OCI-LY7 (cell line): ENCODE measurements at regions not wholly inside any gene's neighbourhood (a gene's known extent, or its start where the extent isn't known, plus 50 kb on each side); places are given as distances from the start of the nearest gene placed in this dataset.

ENCODE experiments used
- BruUV-seq: library from RNA; stranded (reverse); fragments of 400-500 nt; replicated peaks from 2 replicates; lab custom pipeline; 2021; lab: Mats Ljungman, UMichigan
- CTCF ChIA-PET: fragments of 300-600 bp; sonication (Branson Sonifier 250); formaldehyde crosslinking; loops from one replicate; lab custom pipeline; 2022; ENCODE audit warnings: antibody characterized with exemption; ENCODE audit not compliant: unreplicated experiment; lab: Charles Lee
- POLR2A ChIA-PET: fragments of 300-600 bp; sonication (Branson Sonifier 250); formaldehyde crosslinking; loops from one replicate; lab custom pipeline; 2022; ENCODE audit warnings: antibody characterized with exemption; lab: Charles Lee
- DNase-seq: peaks from one replicate; pipeline ENCODE4 v3.0.0-alpha.2; 2015; ENCODE audit warnings: low spot score
- H2AFZ ChIP-seq: fragments of 200-600 bp; sonication (generic), shearing (Covaris generic); 2 replicates; pipeline ENCODE4 v1.6.1; 2014; ENCODE audit warnings: mild to moderate bottlenecking, antibody characterized with exemption, low read length, moderate library complexity
- H3K27ac ChIP-seq: fragments of 200-600 bp; sonication (generic); 2 replicates; pipeline ENCODE4 v1.5.1; 2014; ENCODE audit warnings: mixed run types, low read depth, mild to moderate bottlenecking, moderate library complexity, low read length, inconsistent platforms; ENCODE audit not compliant: poor library complexity, severe bottlenecking
- H3K36me3 ChIP-seq: fragments of 200-600 bp; sonication (generic); 2 replicates; pipeline ENCODE4 v1.6.1; 2014; ENCODE audit warnings: mild to moderate bottlenecking, antibody characterized with exemption, low read length, moderate library complexity, mixed read lengths; ENCODE audit not compliant: insufficient read depth
- H3K4me1 ChIP-seq: fragments of 200-600 bp; sonication (generic); 2 replicates; pipeline ENCODE4 v1.5.1; 2014; ENCODE audit warnings: mild to moderate bottlenecking, low read length; ENCODE audit not compliant: insufficient read depth, poor library complexity, severe bottlenecking
- H3K4me2 ChIP-seq: fragments of 200-600 bp; sonication (generic); 2 replicates; pipeline ENCODE4 v1.6.1; 2014; ENCODE audit warnings: mild to moderate bottlenecking, low read length
- H3K4me3 ChIP-seq: fragments of 200-600 bp; sonication (generic); 2 replicates; pipeline ENCODE4 v1.5.1; 2014; ENCODE audit warnings: mild to moderate bottlenecking, low read depth, low read length; ENCODE audit not compliant: poor library complexity, severe bottlenecking
- H3K79me2 ChIP-seq: fragments of 200-600 bp; sonication (generic); 2 replicates; pipeline ENCODE4 v1.6.1; 2016; ENCODE audit warnings: low read depth, mild to moderate bottlenecking, low read length, moderate library complexity, mixed read lengths; ENCODE audit not compliant: insufficient read depth
- H3K9me2 ChIP-seq: fragments of 200-600 bp; sonication (generic); 2 replicates; pipeline ENCODE4 v1.6.1; 2016; ENCODE audit warnings: mild to moderate bottlenecking, low read length, mixed read lengths; ENCODE audit not compliant: insufficient read depth
- H3K9me3 ChIP-seq: fragments of 200-600 bp; sonication (generic); 2 replicates; pipeline ENCODE4 v1.6.1; 2014; ENCODE audit warnings: mild to moderate bottlenecking, mixed run types, low read length, mixed read lengths
- H4K20me1 ChIP-seq: fragments of 200-600 bp; sonication (generic); 2 replicates; pipeline ENCODE4 v1.6.1; 2014; ENCODE audit warnings: mild to moderate bottlenecking, antibody characterized with exemption, low read length, moderate library complexity, mixed read lengths; ENCODE audit not compliant: insufficient read depth
- EZH2phosphoT487 ChIP-seq: fragments of 200-600 bp; sonication (generic); IDR thresholded peaks from 2 replicates; pipeline ENCODE4 v1.6.1; 2018; ENCODE audit warnings: low read depth, borderline replicate concordance, mild to moderate bottlenecking, mixed run types, antibody characterized with exemption, low read length, moderate library complexity, mixed read lengths
- intact Hi-C: fragments of 100-400 bp; cut with micrococcal nuclease; formaldehyde crosslinking; loops from one replicate; pipeline ENCODE4 v1.10.0; 2022; ENCODE audit not compliant: unreplicated experiment
- TF ChIP-seq, protein P1 (sequence below): fragments of 200-600 bp; sonication (generic); conservative IDR thresholded peaks from 2 replicates; pipeline ENCODE4 v1.5.1; 2014; ENCODE audit warnings: mild to moderate bottlenecking, antibody characterized with exemption, low read length, moderate library complexity, mixed read lengths

GRCh38 chr10:3846736-3847135 lies 61.7 kb upstream of the KLF6 start:
- H3K4me2 ChIP-seq: no peak overlapping the region
- no peak overlapping the region for H2AFZ ChIP-seq
- no peaks in the 10 kb centered on the region for H3K79me2 ChIP-seq
- H3K4me1 ChIP-seq: peaks cover 10% of the 10 kb centered on the region
- intact Hi-C loops: no loop called here
- no peaks in the 10 kb centered on the region for H3K9me3 ChIP-seq
- BruUV-seq: no TSS peak
- no peak overlapping the region for H3K4me3 ChIP-seq
- H3K36me3 ChIP-seq: no peaks in the 10 kb centered on the region
- H3K9me2 ChIP-seq: 0 out of 2 replicates have a peak, but pooled peaks cover 3% of the 10 kb centered on the region
- no peak for DNase-seq
- no peak for TF ChIP-seq EZH2phosphoT487
- TF ChIP-seq, protein P1, sequence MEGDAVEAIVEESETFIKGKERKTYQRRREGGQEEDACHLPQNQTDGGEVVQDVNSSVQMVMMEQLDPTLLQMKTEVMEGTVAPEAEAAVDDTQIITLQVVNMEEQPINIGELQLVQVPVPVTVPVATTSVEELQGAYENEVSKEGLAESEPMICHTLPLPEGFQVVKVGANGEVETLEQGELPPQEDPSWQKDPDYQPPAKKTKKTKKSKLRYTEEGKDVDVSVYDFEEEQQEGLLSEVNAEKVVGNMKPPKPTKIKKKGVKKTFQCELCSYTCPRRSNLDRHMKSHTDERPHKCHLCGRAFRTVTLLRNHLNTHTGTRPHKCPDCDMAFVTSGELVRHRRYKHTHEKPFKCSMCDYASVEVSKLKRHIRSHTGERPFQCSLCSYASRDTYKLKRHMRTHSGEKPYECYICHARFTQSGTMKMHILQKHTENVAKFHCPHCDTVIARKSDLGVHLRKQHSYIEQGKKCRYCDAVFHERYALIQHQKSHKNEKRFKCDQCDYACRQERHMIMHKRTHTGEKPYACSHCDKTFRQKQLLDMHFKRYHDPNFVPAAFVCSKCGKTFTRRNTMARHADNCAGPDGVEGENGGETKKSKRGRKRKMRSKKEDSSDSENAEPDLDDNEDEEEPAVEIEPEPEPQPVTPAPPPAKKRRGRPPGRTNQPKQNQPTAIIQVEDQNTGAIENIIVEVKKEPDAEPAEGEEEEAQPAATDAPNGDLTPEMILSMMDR: no peak
- ChIA-PET POLR2A (interaction anchor here (0.7 to 0.8 kb wide), 3 partner anchors 59 to 1585 kb away, joined by 3 to 7 read pairs (median 3); no protein-coding TSS in a partner anchor), CTCF (no interaction called here)
- H4K20me1 ChIP-seq: no peaks in the 10 kb centered on the region
- no peak overlapping the region for H3K27ac ChIP-seq

DNA sequence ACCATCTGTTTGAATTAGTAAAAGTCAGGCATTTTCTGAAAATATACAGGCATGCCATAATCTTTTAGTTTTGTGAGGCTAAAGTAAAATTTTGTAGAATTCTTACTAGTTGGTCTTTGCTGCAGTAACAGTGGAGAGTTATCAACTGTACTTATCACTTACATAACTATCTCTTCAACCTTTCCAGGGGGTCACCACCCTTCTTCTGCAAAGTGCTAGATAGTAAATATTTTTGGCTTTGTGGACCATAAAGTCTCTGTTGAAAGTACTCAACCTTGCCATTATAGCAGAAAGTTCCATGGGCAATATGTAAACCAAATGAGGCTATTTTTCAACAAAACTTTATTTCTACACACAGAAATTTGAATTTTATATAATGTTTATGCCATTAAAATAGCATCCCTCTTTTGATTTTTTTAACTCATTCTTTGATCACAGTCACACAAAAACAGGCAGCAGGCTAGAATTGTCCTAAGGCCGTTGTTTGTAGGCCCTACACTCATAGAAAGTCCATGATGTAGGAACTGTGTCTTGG lies 59.5 kb upstream of the KLF6 start:
- Histone ChIP-seq H3K79me2 (no peaks in the 10 kb centered on the region), H3K9me3 (no peaks in the 10 kb centered on the region), H4K20me1 (no peaks in the 10 kb centered on the region), H3K4me2 (no peak overlapping the region), H3K27ac (no peak overlapping the region), H3K4me1 (no peaks in the 10 kb centered on the region), H3K9me2 (0 out of 2 replicates have a peak, but pooled peaks cover 3% of the 10 kb centered on the region), H3K36me3 (no peaks in the 10 kb centered on the region), H3K4me3 (no peak overlapping the region), H2AFZ (no peak overlapping the region)
- intact Hi-C loops: no loop called here
- DNase-seq: no peak
- TF ChIP-seq, protein P1: no peak
- no peak for TF ChIP-seq EZH2phosphoT487
- no TSS peak for BruUV-seq
- CTCF ChIA-PET: no interaction called here
- POLR2A ChIA-PET: no interaction called here
